ENCODE measurements at regions not wholly inside any gene's neighbourhood (a gene's known extent, or its start where the extent isn't known, plus 50 kb on each side); places are given as distances from the start of the nearest gene placed in this dataset.
"Not testable (repeated sequence)": the region's sequence is repeated elsewhere in the genome, so short reads cannot be mapped to it uniquely, and the experiment has no call there.

DNA sequence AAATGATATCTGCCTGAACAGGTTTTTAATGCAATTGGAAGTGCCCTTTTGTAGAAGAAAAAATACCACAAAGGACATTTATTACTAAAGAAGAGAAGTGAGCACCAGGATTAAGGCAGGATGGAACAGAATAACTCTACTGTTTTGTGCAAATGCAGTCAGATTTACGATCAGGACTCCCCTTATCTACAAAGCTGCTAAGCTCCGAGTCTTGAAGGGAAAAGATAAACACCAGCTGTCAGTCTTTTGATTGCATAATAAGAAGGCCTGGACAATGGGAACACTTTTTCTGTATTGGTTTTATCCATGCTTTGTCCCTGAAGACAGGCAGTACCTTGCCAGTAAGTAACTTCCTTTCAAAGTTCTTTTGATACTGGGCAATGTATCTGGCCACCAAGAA, 797.9 kb upstream of the SLC35B3 start:
- no peak for DNase-seq

DNA sequence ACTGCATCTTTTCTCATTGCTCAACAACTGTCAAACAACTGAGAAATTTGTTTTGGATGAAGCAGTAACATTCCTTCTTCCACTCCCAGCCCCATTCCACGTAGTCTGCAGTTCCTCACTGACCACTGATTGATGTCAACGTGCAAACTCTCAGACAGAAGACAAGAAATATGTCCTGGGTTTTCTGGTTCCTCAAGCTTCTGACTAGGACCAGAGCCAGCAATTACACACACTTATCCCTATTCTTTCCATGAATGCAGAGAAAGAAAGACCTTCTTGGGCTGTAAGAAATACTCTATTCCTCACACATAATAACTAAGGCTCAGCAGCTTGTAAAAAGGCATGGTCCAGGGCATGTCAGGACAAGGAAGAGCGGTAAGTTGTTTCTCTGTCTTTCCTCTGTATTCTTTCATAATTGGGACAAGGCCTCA, 790.1 kb upstream of the SLC35B3 start:
- DNase-seq: no peak

DNA sequence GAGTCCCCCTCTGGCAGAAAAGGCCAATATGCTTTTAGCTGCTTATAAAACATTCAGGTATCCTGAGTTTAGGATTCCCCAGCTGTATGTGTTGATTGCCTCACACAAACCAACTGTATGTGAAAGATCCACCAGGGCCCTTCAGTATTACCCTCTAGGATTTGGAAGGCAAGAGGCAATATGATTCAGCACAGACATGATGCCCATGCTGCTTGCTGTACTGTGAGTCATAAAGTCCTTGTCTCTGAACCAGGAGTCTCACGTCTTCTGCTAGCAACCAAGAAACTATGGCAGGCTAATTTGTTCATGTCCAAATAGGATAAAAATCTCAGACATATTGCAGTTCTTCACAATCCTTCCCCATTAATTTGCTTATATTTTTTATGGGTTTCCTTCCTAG, 789.2 kb upstream of the SLC35B3 start:
- DNase-seq: no peak

DNA sequence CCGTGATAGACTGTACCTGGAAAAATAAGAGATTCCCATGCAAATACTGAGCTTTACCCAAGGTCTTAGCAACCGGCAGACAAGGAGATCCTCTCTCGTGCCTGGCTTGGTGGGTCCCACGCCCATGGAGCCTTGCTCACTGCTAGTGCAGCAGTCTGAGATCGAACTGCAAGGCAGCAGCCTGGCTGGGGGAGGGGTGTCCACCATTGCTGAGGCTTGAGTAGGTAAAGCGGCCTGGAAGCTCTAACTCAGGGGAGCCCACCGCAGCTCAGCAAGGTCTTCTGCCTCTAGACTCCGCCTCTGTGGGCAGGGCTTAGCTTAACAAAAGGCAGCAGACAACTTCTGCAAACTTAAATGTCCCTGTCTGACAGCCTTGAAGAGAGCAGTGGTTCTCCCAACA, 778.4 kb upstream of the SLC35B3 start:
- DNase-seq: not testable (repeated sequence)

DNA sequence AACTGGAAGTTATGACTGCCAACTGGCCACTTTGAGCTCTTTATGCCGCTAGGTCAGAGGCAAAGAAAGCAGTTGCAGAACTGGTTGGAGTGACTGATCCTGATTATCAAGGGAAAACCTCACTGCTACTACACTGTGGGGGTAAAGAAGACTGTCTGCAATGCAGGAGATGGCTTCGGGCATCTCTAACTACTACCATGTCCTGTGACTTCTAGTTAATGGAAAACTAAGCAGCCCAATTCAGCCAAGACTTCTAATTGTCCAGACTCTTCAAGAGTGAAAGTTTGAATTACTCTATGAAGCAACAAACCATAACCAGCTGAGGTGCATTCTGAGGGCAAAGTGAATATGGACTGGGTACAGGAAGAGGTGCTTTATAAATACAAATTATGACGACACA, 773.6 kb upstream of the SLC35B3 start:
- DNase-seq: no peak

DNA sequence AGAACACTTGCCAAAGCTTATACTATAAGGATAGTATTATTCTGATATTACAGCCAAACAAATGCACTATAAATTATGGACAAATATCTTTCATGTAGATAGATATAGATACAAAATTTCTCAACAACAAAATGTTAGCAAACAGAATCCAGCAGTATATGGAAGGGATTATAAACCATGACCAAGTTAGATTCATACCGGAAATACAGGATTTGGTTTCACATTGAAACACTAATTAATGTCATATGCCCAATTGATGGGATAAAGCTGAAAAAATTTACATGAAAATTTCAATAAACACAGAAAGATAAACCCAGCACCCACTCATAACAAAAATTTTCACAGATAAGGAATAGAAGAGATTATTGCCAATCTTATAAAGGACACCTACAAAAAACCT, 770.3 kb upstream of the SLC35B3 start:
- no peak for DNase-seq

DNA sequence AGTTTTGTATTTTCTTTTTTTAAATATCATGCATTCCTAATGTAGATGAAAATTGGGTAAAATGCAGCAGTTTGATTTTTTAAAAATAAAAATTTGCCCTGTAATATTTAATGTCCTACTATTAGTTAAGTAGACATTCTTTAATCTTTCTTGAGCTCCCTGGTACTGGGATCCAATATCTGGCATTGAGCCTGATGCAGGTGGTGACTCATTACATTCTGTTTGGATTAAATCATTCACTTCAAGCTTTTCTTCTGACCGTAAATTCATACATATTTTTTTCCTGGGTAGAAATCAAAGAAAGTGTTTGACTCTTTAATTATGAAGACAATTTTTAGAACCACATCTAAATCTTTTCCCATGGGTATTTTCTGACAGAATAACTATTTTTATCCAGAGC, 768.8 kb upstream of the SLC35B3 start:
- DNase-seq: no peak

DNA sequence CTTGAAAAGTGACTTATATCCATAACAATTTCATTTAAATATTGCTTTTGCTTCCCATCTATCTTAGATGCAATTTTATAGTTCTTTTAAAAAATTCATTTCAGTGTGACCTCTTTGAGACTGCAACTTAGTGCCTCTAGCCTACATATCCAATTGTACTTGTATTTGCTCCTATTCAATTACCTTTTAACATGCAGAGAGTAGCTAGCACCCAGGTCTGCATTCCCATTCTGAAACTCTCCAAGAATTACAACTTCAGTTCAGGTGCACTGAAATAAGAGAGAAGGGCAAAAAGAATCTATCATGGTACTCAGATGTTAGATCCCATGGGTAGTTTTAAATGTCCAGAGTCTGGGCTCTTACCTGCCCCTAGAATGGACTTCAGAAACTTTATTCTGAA, 765.4 kb upstream of the SLC35B3 start:
- DNase-seq: no peak

DNA sequence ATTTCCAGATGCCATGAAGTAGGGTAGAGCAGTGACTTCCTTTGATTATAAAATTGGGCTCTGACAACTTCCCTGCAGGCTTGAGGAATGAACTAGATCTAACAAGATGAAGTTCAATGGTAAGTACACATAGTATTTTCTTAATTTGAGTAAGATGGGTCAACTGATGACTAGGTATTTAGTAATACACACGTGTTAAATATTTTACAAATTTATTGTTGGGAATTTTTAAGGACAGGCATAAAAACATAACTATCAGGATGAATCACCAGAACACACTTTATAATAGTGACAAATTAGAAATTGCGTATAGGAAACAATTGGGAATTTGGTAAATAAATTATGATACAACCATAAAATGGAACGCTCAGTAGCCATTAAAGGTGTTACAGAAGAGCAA, 762.4 kb upstream of the SLC35B3 start:
- no peak for DNase-seq

DNA sequence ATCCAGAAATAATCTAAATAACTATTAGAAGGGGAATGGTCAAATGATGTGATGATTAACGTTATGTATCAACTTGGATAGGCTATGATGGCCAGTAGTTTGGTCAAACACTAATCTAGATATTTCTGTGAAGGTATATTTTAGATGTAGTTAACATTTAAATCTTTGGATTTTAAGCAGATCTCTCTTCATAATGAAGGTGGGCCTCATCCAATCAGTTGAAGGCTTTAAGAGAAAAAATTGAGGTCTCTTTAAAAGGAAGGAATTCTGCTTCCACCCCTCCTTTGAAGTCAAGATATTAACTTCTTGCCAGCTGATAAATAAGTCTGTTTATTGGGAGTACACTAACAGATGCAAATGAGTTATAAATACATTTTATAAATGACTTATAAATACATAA, 760.0 kb upstream of the SLC35B3 start:
- DNase-seq: no peak

DNA sequence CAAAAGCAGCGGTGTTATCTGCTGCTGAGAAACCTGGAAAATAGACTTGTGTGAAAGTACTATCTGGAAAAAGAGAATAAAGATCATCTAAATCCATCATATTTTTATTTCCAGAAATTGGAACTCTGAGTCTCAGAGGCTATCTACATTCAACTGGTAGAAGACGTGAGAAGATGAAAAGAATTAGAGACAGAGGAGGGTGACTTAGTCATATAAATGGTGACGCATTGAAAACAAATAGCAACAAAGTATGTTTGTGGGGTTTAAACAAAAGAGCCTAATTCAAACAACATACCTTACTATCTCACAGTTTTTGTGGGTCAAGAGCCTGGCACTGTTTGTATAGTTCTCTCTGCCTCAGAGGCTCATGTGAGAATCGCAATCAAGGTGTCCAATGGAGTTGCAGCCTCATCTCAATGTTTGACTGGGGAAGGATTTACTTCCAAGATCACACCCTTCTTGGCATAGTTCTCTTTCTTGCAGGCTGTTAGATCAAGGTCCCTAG, 757.1 kb upstream of the SLC35B3 start:
- DNase-seq: no peak

DNA sequence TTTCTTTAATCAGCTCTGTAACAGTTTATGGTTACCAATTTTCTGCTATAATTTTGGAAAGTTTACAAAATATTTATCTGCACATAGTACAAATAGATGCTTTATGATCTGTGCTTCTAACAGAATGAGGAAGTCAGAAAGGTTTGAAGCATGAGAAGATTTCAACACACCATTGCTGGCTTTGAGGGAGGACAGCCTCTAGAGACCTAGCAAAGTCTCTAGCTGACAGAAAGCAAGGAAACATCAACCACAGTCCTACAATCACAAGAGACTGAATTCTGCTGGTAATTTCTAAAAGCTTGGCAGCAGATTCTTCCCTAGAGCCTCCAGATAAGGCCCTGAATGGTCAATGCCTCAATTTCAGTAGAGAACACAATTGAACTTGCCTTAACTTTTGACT, 750.8 kb upstream of the SLC35B3 start:
- DNase-seq: no peak

DNA sequence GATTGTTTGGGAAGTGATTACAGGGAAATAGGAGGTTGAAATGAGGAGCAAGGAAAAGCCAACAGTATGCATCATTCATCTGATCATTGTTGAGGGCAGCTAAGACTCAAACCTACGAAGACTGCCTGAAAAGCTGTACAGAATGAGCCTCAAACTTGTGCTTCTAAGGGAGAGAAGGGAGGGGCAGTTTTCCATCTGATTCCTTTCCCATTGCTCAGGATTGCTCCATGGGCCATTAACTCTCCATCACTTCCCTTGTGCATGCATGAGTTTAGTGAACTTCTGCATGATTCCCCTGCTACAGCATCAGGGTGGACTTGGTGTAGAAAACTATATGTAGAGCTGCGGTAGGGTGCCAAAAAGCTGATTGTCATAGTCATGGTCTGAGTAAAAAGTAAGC, 742.7 kb upstream of the SLC35B3 start:
- no peak for DNase-seq

DNA sequence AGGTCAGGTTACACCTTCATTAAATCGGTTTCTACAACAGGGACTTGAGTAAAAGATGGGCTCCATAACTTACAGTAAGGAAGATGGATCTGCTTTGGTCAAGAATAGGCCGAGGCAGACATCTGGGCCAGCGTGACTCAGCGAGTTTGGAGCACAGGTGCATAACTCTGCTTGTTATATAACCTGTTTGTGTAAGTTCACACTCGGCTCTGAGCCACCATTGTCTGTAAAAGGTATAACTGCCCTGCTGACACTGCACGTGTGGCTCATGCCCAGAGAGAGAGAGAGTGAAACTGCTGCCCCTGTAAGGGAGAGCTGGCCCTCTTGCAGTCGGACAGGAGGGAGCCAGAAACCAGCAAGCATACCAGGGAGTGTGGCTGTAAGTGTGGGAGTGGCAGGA, 737.9 kb upstream of the SLC35B3 start:
- DNase-seq: no peak

DNA sequence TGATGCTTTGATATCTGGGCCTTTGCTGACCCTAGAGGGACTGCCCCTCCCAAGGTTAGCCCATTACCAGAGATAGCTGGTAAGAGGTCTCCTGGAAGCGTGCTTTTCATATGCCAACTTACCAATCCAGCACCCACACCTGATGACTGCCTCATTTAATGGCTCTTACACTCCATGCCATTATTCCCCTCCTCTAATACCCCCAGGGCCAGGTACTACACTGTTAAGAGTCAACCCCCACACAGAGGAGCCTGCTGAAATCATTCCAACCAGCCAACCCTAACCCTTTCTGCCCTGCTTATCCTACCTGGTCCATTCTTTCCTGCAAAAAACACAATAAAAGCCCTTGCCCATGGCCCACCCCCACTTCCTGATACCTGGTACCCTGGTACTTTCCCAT, 736.8 kb upstream of the SLC35B3 start:
- DNase-seq: no peak

DNA sequence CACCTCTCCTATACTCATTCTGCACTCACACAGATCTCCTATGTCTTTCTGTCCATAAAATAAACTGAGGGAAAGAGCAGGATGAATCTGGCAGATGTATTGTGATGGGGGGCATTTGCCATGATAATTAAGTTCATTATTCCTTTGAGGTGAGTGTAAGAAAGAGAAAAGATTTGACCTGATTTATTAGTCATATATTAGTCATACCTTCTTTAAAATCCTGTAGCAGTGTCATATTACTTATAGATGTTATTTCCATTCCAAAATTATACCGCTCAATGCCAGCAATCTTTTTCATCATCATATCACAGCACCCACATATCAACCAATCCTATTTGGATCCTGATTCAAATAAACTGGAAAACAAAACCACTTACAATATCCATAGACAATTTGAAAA, 733.3 kb upstream of the SLC35B3 start:
- DNase-seq: no peak

DNA sequence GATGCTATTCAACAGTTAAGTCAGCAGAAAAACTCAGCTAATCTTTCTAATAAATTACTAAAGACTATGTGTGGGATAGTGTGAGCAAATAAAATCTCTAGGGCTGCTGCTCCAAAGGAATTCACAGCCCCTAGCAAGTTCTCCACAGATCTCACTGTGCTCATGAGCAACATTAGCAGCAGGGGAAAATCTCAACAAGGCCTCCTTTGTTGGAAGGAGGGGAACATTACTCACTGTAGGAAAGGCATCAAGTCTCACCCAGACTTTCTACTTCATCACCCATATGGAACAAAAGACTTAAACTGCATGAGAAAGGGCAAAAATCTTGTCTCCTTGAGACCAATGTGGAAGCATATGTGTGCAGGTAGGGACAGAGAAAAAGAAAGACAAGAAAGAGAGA, 726.4 kb upstream of the SLC35B3 start:
- no peak for DNase-seq

DNA sequence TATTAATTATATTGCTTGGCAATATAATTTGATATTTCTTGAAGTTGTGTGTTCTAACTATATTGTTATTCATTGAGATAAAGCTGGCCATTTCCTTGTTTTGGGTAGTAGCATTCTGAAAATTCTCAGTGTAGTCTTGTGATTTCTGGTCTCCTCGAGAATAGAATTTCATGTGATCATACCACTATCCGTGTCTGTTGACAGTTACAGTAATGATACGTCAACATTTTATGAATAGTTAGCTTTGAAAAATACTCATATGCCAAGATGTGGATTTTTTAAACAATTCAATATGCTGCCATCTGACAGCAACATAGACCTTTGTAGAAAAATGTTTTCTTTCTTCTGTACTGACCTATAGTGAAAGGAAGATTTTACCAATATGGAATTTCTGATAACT, 723.7 kb upstream of the SLC35B3 start:
- no peak for DNase-seq

DNA sequence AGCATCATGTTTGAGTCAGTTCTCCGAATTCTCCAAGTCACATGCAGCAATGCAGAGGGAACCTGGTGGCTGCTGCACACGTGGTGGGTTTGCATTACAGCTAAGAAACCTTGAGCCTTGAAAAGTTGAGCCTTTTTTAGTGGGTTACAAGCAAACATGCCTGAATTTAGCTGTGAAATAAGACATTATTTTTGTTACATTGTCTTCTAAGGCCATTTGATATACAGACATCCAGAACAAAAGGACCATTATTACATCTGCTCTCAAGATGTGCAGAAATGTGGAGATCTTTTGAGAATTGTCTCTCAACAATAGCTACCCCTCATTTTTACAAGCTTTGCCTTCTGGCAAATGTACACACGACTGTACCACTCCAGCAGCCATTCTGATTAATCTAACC, 720.5 kb upstream of the SLC35B3 start:
- no peak for DNase-seq

DNA sequence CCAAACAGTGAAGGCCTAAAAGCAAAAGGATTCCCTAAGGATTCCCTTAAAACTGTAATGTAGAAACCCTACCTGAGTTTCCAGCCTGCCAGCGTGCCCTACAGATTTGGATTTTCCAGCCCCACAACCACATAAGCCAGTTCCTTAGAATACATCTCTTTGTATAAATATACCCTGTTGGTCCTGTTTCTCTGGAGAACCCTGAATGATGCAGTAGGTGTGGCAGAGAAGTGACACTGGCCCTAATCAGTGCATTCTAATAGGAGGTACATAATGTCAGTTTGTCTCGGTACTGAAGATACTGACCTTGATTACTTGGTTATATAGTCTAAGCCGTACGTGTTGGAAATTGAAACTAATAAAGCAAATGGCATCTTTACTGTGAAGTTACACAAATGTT, 707.8 kb upstream of the SLC35B3 start:
- DNase-seq: no peak

DNA sequence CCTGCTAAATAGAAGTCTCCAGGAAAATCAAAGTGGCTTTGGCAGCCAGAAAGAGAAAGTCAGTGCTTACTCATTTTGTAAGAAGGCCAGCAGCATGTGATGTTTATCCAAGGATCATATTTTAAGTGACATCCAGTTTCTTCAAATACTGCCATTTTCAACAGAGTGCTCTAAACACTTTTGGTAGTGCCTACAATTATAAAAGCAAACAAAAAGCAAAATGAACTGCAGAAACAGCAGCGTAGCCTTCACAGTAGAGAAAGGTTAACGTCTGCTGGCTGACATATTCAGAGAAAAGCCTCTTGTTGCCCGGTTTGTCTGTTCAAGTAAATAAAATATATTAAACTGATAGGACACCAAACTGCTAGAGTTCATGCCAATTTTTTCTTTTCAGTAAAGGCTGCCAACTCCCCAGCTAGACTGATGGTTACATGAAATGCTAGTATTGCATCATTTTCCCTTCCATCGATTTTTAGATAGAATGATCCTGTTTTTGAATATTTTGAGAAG, 705.7 kb upstream of the SLC35B3 start:
- DNase-seq: no peak

DNA sequence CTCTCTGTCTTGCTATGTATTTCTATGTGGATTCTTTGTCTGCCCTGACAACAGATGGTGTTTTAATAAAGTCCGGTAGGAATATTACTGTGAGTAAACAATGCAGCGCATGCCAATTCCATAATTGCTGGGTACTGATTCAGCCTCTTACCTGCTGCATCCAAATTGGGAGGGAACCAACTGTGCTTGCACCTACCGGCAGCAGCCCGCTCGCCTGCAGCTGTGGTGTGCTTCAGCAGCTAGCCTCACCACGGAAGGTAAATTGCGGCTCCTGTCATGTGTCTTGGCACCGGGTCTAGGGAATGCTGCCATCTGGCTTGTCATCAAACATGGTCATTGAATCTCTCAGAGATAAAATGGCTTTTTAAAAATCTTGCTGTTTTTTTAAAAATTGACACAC, 704.8 kb upstream of the SLC35B3 start:
- no peak for DNase-seq

DNA sequence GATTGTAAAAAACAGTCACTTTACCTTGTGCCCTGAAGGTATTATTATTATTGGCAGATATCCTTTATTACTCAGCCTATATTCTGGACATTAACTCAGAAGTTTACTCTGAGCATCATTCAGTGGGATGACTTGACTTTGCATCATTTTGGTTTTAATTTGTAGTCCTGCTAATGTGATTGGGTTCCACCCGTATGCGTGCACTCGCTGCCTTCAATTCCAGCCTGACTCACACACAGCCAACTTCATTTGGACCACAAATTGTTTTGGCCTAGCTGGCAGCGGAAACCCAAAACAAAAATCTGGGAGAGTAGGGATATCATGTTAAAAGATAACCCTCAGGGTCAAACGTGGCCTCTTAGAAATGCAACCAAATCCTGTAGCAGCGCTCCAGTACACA, 704.4 kb upstream of the SLC35B3 start:
- no peak for DNase-seq

DNA sequence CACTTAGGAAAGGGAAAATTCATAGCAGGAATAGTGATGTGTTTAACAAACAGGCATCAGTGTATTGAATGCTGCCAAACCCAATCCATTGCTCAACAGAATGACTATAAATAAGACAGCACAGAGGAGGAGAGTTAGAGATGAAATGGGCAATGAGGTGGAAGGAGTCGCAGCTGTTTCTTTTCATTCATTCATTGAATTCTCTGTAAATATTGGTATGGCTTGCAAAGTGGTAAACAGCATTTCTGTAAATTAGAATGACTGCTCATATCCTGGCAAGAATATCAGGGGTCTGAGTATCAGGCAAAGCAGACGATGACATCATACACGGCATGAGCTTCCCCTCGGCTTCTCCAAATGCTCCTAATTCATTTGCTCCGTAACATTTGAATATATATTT, 703.6 kb upstream of the SLC35B3 start:
- no peak for DNase-seq

DNA sequence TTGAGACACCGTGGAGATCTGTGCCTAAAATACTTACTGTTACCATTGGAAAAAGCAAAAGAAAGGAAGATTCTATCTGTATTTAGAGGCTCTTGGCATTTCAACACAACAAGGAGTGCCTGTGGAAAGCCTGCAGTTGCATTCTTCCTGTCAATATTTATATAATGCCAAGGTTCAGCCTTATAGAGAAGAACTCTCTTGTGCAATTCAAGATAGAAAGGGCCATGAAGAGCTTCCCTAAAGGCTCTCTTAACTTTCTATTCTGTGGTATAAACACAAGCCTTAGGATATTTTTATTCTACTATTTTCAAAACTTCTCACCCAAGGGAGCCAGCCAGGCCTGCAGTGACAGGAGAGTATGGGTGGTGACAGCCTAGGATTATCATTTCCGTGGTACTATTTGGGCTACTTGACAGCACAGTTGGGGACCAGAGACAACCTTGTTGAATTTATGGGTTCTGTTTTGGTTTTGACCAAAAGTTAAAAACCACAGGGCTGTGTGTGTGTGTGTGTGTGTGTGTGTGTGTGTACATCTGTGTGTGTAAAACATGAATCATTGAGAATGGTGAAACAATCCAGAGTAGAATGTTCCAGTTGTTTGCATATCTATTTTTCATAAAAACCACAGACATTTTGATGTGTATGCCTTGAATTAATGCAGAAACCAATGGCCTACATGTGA, 700.9 kb upstream of the SLC35B3 start:
- no peak for DNase-seq
